ENCODE measurements at regions not wholly inside any gene's neighbourhood (a gene's known extent, or its start where the extent isn't known, plus 50 kb on each side); places are given as distances from the start of the nearest gene placed in this dataset.

DNA sequence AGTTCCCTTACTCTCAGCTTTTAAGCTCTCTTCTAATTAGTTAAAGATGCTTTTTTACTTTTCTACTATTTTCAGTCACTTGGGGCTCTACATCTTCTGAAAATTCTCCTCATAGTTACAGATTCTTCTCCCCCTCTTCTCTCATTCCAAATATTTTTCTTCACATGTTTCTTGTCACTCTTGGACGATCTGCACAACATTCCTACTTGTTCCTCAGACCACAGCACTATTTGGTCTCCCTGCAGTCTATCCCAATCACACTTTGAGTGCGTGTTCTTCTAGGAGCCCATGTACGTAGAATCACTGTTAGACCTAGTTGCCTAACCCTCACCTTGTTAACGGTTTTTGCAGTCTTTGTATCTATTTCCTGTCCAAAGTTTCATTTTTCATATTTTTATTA, 222.5 kb upstream of the SPRY2 start:
- no peak overlapping the region for H3K4me3 ChIP-seq (ENCODE audit: low read length)
- H3K27me3 ChIP-seq (ENCODE audit: insufficient read depth, low read depth, low read length), result no peaks in the 10 kb centered on the region
- no peak overlapping the region for H3K27ac ChIP-seq (ENCODE audit: low read length)
- H3K9me3 ChIP-seq (ENCODE audit: low read length), result no peaks in the 10 kb centered on the region
- H3K4me2 ChIP-seq (ENCODE audit: low read length), result no peak overlapping the region
- H3K9me2 ChIP-seq (ENCODE audit: insufficient read depth, low read length), result no peaks in the 10 kb centered on the region
- no peaks in the 10 kb centered on the region for H3K79me2 ChIP-seq (replicated peaks; ENCODE audit: insufficient read depth, low read length)
- H3K36me3 ChIP-seq (ENCODE audit: insufficient read depth, low read length), result no peaks in the 10 kb centered on the region
- no peaks in the 10 kb centered on the region for H3F3A ChIP-seq (ENCODE audit: insufficient read depth, low read length, poor library complexity, severe bottlenecking)
- no peaks in the 10 kb centered on the region for H4K20me1 ChIP-seq (ENCODE audit: insufficient read depth)
- H2AFZ ChIP-seq (ENCODE audit: low read depth, low read length), result no peak overlapping the region
- TF ChIP-seq EP300 (conservative IDR thresholded peaks at IDR 0.05; ENCODE audit: poor library complexity, severe bottlenecking) (no peak), SMC3 (conservative IDR thresholded peaks at IDR 0.05; ENCODE audit: poor library complexity) (no peak)
- TF ChIP-seq, protein P1, sequence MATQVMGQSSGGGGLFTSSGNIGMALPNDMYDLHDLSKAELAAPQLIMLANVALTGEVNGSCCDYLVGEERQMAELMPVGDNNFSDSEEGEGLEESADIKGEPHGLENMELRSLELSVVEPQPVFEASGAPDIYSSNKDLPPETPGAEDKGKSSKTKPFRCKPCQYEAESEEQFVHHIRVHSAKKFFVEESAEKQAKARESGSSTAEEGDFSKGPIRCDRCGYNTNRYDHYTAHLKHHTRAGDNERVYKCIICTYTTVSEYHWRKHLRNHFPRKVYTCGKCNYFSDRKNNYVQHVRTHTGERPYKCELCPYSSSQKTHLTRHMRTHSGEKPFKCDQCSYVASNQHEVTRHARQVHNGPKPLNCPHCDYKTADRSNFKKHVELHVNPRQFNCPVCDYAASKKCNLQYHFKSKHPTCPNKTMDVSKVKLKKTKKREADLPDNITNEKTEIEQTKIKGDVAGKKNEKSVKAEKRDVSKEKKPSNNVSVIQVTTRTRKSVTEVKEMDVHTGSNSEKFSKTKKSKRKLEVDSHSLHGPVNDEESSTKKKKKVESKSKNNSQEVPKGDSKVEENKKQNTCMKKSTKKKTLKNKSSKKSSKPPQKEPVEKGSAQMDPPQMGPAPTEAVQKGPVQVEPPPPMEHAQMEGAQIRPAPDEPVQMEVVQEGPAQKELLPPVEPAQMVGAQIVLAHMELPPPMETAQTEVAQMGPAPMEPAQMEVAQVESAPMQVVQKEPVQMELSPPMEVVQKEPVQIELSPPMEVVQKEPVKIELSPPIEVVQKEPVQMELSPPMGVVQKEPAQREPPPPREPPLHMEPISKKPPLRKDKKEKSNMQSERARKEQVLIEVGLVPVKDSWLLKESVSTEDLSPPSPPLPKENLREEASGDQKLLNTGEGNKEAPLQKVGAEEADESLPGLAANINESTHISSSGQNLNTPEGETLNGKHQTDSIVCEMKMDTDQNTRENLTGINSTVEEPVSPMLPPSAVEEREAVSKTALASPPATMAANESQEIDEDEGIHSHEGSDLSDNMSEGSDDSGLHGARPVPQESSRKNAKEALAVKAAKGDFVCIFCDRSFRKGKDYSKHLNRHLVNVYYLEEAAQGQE (IDR thresholded peaks at IDR 0.05; ENCODE audit: borderline replicate concordance), result no peak
- H3K9ac ChIP-seq (ENCODE audit: low read length), result no peak overlapping the region

DNA sequence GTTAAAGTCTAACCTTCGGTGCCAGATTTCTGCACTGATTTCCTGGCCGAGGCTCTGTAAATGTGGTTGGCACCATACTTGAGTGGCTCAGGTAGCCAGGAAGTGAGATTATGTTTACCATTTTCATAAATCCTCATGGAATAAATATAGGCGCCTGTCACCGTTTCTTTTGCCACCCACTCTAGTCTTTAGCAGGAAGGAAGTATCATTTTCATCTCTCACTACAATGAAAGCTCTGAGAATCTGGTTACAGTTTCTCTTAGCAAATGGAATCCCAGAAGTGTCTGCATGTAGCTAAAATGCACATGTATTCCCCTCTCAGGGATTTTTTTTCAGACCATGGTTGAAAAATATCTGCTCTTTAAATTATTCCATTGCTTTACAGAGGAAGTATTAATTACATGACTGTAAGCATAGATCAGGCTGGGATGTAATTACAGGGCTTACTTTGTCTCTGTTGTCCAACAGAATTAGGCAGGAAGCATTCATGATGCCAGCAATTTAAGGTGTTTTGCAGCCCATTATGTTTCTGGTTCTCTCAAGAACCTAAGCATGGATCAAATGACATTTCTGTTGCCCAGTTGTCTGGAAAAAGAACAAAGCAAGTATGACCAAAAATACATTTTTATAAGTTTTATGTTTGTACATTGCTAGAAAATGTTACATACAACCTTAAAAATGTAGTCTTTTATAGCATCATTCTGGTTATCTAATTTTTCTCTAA, 221.7 kb upstream of the SPRY2 start:
- Histone ChIP-seq H3K9me3 (ENCODE audit: low read length) (no peaks in the 10 kb centered on the region), H4K20me1 (ENCODE audit: insufficient read depth) (no peaks in the 10 kb centered on the region), H3F3A (ENCODE audit: insufficient read depth, low read length, poor library complexity, severe bottlenecking) (no peaks in the 10 kb centered on the region), H3K27me3 (ENCODE audit: insufficient read depth, low read depth, low read length) (no peaks in the 10 kb centered on the region), H2AFZ (ENCODE audit: low read depth, low read length) (no peak overlapping the region), H3K36me3 (ENCODE audit: insufficient read depth, low read length) (no peaks in the 10 kb centered on the region), H3K27ac (ENCODE audit: low read length) (no peak overlapping the region), H3K4me2 (ENCODE audit: low read length) (no peak overlapping the region), H3K79me2 (replicated peaks; ENCODE audit: insufficient read depth, low read length) (no peaks in the 10 kb centered on the region), H3K4me3 (ENCODE audit: low read length) (no peak overlapping the region), H3K9ac (ENCODE audit: low read length) (no peak overlapping the region), H3K9me2 (ENCODE audit: insufficient read depth, low read length) (no peaks in the 10 kb centered on the region)
- TF ChIP-seq TAF1 (IDR thresholded peaks at IDR 0.05; ENCODE audit: low read depth) (no peak), MXI1 (conservative IDR thresholded peaks at IDR 0.05; ENCODE audit: poor library complexity, severe bottlenecking) (no peak), RAD21 (conservative IDR thresholded peaks at IDR 0.05) (no peak), CTCF (IDR thresholded peaks at IDR 0.05; ENCODE audit: poor library complexity, severe bottlenecking) (no peak), POLR2AphosphoS5 (IDR thresholded peaks at IDR 0.05) (no peak), EZH2 (IDR thresholded peaks at IDR 0.05; ENCODE audit: borderline replicate concordance, insufficient read depth, low read length, poor library complexity, severe bottlenecking) (no peak), SMC3 (conservative IDR thresholded peaks at IDR 0.05; ENCODE audit: poor library complexity) (no peak), EP300 (conservative IDR thresholded peaks at IDR 0.05; ENCODE audit: poor library complexity, severe bottlenecking) (no peak)
- TF ChIP-seq, protein P1 (IDR thresholded peaks at IDR 0.05; ENCODE audit: borderline replicate concordance), result no peak
